ENCODE measurements at regions not wholly inside any gene's neighbourhood (a gene's known extent, or its start where the extent isn't known, plus 50 kb on each side); places are given as distances from the start of the nearest gene placed in this dataset.

- Histone ChIP-seq H4K20me1 (ENCODE audit: insufficient read depth, low read length) (no peaks in the 10 kb centered on the region), H3K4me3 (replicated peaks in 1 of 3; ENCODE audit: insufficient read depth in 1 of 3, low read depth in 2 of 3, low read length in 3 of 3) (no peak overlapping the region), H3K27me3 (ENCODE audit: control insufficient read depth in 1 of 2, insufficient read depth in 2 of 2, low read length in 2 of 2) (no peaks in the 10 kb centered on the region; a peak in 1 of 5 replicates), H3K9me3 (ENCODE audit: low read length) (peaks cover 40% of the 10 kb centered on the region), H3K9ac (ENCODE audit: insufficient read depth, low read depth, low read length) (no peak overlapping the region), H3K4me1 (ENCODE audit: insufficient read depth, low read length) (no peaks in the 10 kb centered on the region), H3K4me2 (ENCODE audit: low read depth, low read length) (no peak overlapping the region), H3K36me3 (replicated peaks in 1 of 2; ENCODE audit: control insufficient read depth in 1 of 2, insufficient read depth in 2 of 2, low read length in 2 of 2) (no peaks in the 10 kb centered on the region), H3K79me2 (ENCODE audit: insufficient read depth, low read length) (no peaks in the 10 kb centered on the region), H2AFZ (ENCODE audit: low read length) (no peak overlapping the region), H3K27ac (ENCODE audit: extremely low read length, insufficient read depth, low read length) (no peak overlapping the region)
- DNase-seq (ENCODE audit: low spot score) (no peak), ATAC-seq (no peak), FAIRE-seq (no peak)
- in situ Hi-C loops (cut with HindIII; ENCODE audit: extremely low pct_ligation_motif_present, low pct_unique_long_range_greater_than_20kb): no loop called here
- TF ChIP-seq NFKB2 (CRISPR knock-in tag; IDR thresholded peaks at IDR 0.05; ENCODE audit: borderline replicate concordance) (no peak), ZNF687 (CRISPR knock-in tag; IDR thresholded peaks at IDR 0.05) (no peak), ZNF10 (CRISPR knock-in tag; IDR thresholded peaks at IDR 0.05; ENCODE audit: borderline replicate concordance, low read depth) (no peak), ZNF605 (CRISPR knock-in tag; IDR thresholded peaks at IDR 0.05) (no peak), ZNF629 (CRISPR knock-in tag; conservative IDR thresholded peaks at IDR 0.05) (no peak), ZNF180 (CRISPR knock-in tag; IDR thresholded peaks at IDR 0.05; ENCODE audit: borderline replicate concordance, low read depth) (no peak), PITX1 (CRISPR knock-in tag; IDR thresholded peaks at IDR 0.05) (no peak)
- TF ChIP-seq, protein P1, sequence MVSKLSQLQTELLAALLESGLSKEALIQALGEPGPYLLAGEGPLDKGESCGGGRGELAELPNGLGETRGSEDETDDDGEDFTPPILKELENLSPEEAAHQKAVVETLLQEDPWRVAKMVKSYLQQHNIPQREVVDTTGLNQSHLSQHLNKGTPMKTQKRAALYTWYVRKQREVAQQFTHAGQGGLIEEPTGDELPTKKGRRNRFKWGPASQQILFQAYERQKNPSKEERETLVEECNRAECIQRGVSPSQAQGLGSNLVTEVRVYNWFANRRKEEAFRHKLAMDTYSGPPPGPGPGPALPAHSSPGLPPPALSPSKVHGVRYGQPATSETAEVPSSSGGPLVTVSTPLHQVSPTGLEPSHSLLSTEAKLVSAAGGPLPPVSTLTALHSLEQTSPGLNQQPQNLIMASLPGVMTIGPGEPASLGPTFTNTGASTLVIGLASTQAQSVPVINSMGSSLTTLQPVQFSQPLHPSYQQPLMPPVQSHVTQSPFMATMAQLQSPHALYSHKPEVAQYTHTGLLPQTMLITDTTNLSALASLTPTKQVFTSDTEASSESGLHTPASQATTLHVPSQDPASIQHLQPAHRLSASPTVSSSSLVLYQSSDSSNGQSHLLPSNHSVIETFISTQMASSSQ (IDR thresholded peaks at IDR 0.05; ENCODE audit: low read depth): no peak
- TF ChIP-seq, protein P1 (CRISPR knock-in tag; IDR thresholded peaks at IDR 0.05; ENCODE audit: borderline replicate concordance): no peak
- POLR2A ChIA-PET: no interaction called here
- CTCF ChIA-PET (ENCODE audit: low intra/inter-chr PET ratio, low total read pairs): no interaction called here
- intact Hi-C loops (cut with micrococcal nuclease; ENCODE audit: unreplicated experiment): no loop called here
- WGBS (ENCODE audit: low lambda C conversion rate): 4% methylated on average over 6 of the region's 6 CpGs
- BruUV-seq (replicated peaks): no TSS peak
These were observed 594.8 kb upstream of the ADGRL2 start for GRCh38 chr1:81205956-81206355.

Measured in HepG2 (cell line).